ENCODE measurements at regions not wholly inside any gene's neighbourhood (a gene's known extent, or its start where the extent isn't known, plus 50 kb on each side); places are given as distances from the start of the nearest gene placed in this dataset.

GRCh38 chr5:54669845-54670244 is 152.3 kb downstream of the SNX18 start:
- TF ChIP-seq CTCF (IDR thresholded peaks at IDR 0.05 in 4 of 5, conservative IDR thresholded peaks at IDR 0.05 in 1 of 5) (no peak), POLR2A (IDR thresholded peaks at IDR 0.05) (no peak)
